Muscle layer of duodenum (tissue), 2 donors: ENCODE measurements at regions not wholly inside any gene's neighbourhood (a gene's known extent, or its start where the extent isn't known, plus 50 kb on each side); places are given as distances from the start of the nearest gene placed in this dataset.

ENCODE experiments used
- H3K27ac ChIP-seq: one replicate; pipeline ENCODE4 v1.7.0; 2013; ENCODE audit warnings: mild to moderate bottlenecking, low read length
- H3K27me3 ChIP-seq: one replicate; pipeline ENCODE4 v1.7.0; 2013; ENCODE audit warnings: low read depth, mild to moderate bottlenecking, control low read depth, low read length
- H3K36me3 ChIP-seq, 2 donors: one replicate each; pipeline ENCODE4 v1.7.0; 2013; ENCODE audit warnings: low read length in 2 of 2, control low read depth in 1 of 2, mild to moderate bottlenecking in 1 of 2; ENCODE audit not compliant: insufficient read depth in 2 of 2, control insufficient read depth in 1 of 2
- H3K4me1 ChIP-seq, 2 donors: one replicate each; pipeline ENCODE4 v1.7.0; 2013; ENCODE audit warnings: low read length in 2 of 2, mild to moderate bottlenecking in 2 of 2, control low read depth in 1 of 2, moderate library complexity in 1 of 2; ENCODE audit not compliant: insufficient read depth in 2 of 2, control insufficient read depth in 1 of 2
- H3K4me3 ChIP-seq, 2 donors: one replicate each; pipeline ENCODE4 v1.7.0; 2013; ENCODE audit warnings: low read length in 2 of 2, low read depth in 1 of 2, mild to moderate bottlenecking in 1 of 2
- H3K9me3 ChIP-seq, 2 donors: one replicate each; pipeline ENCODE4 v1.7.0; 2013; ENCODE audit warnings: low read length in 2 of 2, control low read depth in 1 of 2, mild to moderate bottlenecking in 1 of 2; ENCODE audit not compliant: control insufficient read depth in 1 of 2
- donor health status: healthy.

DNA sequence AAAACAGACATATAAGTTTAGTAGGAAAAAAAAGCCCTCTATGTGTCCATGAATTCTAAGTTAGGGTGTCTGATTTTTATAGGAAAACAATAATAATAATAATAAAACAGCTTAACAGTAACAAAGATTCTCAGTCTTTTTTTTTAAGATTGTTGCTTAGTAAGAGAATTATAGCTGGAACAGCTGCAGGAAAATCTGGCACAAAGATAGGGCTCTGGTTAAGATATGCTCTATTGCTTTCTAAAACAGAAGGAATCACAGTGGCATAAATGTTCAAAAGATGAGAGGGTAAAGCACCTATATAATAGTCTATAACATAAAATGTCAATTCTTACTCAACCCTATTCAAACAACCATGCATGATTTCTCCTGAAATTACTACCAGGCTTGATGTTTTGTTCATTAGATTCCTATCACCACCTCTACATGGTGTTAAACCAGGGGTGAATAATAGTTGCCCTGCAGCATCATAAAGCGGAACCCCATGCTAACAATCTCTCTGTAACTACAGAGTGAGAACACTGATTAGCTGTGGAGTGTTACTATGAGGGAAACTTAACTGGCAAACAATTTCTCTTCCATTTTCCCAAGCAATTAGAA lies 541.4 kb upstream of the MIR17HG start:
- Histone ChIP-seq H3K36me3 (no peaks in the 10 kb centered on the region), H3K4me3 (no peak overlapping the region), H3K4me1 (no peaks in the 10 kb centered on the region), H3K27me3 (no peaks in the 10 kb centered on the region), H3K27ac (no peak overlapping the region), H3K9me3 (no peaks in the 10 kb centered on the region)

DNA sequence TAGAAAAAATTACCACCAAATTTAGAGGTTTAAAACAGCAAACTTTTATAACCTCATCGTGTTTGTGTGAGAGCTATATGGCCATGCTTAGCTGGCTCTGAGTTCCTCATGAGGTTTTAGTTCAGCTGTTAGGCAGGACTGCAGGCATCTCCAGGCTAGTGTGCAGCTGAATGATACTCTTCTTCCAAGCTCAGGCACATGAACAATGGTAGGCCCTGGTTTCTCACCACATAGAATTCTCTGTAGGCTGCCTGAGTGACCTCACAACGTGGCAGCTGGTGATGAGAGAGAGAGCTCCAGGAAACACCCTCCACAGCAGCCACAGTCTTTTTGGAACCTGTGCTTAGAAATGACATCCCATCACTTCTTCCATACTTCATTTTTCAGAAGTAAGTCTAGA lies 540.6 kb upstream of the MIR17HG start:
- H3K4me1 ChIP-seq = no peaks in the 10 kb centered on the region
- no peaks in the 10 kb centered on the region for H3K36me3 ChIP-seq
- H3K27me3 ChIP-seq = no peaks in the 10 kb centered on the region
- no peaks in the 10 kb centered on the region for H3K9me3 ChIP-seq
- no peak overlapping the region for H3K27ac ChIP-seq
- no peak overlapping the region for H3K4me3 ChIP-seq

DNA sequence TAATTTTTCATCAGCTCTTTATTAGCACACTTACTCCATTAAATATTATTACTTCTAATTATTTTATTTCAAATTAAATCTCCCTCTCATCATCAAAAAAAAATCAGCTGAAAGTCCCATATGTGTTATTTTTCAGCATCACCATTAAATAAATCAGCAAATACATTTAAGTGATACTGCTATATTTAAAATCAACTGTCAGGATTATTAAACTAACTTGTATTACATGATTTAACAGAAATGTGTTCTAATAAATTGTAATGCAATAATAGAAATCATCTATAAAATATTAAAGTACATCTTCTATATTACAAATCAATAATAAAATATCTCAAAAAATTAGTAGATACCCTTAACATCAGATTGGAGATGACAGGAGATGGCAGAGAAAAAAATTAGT lies 538.6 kb upstream of the MIR17HG start:
- H3K27me3 ChIP-seq = no peaks in the 10 kb centered on the region
- H3K4me3 ChIP-seq = no peak overlapping the region
- no peaks in the 10 kb centered on the region for H3K36me3 ChIP-seq
- no peak overlapping the region for H3K27ac ChIP-seq
- no peaks in the 10 kb centered on the region for H3K4me1 ChIP-seq
- no peaks in the 10 kb centered on the region for H3K9me3 ChIP-seq

DNA sequence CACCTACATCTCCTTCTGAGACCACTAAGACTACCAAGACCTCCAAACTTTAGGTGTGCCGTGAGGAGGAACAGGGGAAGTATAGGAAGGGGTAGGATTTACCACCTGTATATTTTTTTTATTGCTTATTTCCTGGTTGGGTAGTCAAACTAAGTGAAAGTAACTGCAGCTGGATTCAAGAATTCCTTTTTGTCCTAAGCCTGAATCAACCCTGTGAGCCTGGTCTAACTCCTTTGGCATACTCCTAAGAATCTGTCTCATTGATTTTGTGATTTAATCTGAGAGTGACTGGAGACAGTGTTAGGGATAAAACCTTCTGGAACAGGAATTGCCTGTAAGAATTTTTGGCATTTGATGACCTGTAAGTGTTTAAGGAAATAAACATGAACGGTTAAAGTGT lies 523.5 kb upstream of the MIR17HG start:
- H3K4me1 ChIP-seq = no peaks in the 10 kb centered on the region
- H3K4me3 ChIP-seq = no peak overlapping the region
- H3K36me3 ChIP-seq = no peaks in the 10 kb centered on the region
- no peaks in the 10 kb centered on the region for H3K27me3 ChIP-seq
- H3K9me3 ChIP-seq = no peaks in the 10 kb centered on the region
- H3K27ac ChIP-seq = no peak overlapping the region

DNA sequence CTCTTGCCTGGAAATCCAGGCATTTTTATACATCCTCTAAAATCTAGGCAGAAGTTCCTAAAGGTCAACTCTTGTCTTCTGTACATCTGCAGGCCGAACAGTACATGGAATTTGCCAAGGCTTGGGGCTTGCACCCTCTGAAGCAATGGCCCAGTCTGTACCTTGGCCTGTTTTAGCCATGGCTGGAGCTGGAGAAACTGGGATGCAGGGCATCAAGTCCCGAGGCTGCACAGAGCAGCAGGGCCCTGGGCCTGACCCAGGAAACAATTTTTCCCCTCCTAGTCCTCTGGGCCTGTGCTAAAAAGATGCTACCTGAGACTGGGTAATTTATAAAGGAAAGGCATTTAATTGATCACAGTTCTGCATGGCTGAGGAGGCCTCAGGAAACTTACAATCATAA lies 520.8 kb upstream of the MIR17HG start:
- no peaks in the 10 kb centered on the region for H3K9me3 ChIP-seq
- H3K36me3 ChIP-seq = no peaks in the 10 kb centered on the region
- H3K4me3 ChIP-seq = no peak overlapping the region
- no peaks in the 10 kb centered on the region for H3K4me1 ChIP-seq
- H3K27ac ChIP-seq = no peak overlapping the region
- no peaks in the 10 kb centered on the region for H3K27me3 ChIP-seq

DNA sequence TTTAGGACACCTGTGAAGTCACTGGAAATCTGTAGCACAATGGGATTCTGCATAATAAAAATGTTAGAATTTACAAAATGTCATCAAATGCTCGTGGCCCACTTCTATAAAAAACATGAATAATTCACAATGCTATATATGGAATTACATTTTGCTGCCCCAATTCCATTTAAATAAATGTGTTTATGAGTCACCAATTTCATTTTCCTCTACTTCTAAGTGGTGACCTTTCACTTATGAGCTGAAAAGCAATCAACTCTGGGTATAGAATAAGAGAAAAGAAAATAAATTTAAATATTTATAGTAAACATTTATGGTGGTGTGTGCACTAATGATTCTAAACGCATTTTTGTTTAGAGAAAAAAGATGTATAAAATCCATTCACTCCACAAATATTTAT lies 516.7 kb upstream of the MIR17HG start:
- no peak overlapping the region for H3K27ac ChIP-seq
- no peaks in the 10 kb centered on the region for H3K9me3 ChIP-seq
- H3K4me1 ChIP-seq = no peaks in the 10 kb centered on the region
- no peaks in the 10 kb centered on the region for H3K36me3 ChIP-seq
- H3K4me3 ChIP-seq = no peak overlapping the region
- no peaks in the 10 kb centered on the region for H3K27me3 ChIP-seq

DNA sequence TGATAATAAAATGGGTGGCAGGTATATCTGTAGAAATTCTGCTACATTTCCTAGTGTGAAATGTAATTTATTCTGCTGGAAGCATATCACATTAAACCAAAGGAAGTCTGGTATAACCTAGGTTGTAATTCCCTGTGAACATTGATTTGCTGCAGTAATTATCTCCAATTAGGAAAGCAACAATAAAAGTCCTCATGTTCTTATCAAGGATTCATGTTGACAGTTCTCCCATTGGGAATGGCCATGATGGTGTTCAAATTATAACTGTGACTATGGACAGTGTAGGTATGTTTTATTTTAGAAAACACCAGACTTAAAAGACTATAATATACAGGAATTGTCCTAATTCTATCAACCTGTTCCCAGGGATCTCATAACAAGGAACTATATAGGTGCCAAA lies 513.5 kb upstream of the MIR17HG start:
- Histone ChIP-seq H3K4me3 (no peak overlapping the region), H3K9me3 (no peaks in the 10 kb centered on the region), H3K4me1 (no peaks in the 10 kb centered on the region), H3K36me3 (no peaks in the 10 kb centered on the region), H3K27ac (no peak overlapping the region), H3K27me3 (no peaks in the 10 kb centered on the region)

DNA sequence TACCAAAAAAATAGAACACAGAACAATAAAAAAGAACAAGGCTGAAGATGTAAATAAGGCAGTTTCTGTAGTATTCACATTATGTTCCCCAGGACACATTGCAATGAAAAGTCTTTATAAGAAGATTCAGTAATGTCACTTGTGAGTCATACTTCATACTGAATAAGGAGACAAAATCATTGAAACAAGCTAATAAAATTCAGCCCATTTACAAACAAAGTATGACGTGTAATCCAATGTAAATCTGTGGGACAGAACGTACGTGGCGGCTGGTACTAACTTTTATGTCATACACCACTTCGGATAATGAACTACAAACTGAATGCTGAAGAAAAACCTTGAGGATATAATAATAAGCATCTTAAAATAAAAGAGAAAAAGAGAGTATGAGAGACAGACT lies 512.8 kb upstream of the MIR17HG start:
- no peak overlapping the region for H3K27ac ChIP-seq
- no peaks in the 10 kb centered on the region for H3K27me3 ChIP-seq
- H3K9me3 ChIP-seq = no peaks in the 10 kb centered on the region

DNA sequence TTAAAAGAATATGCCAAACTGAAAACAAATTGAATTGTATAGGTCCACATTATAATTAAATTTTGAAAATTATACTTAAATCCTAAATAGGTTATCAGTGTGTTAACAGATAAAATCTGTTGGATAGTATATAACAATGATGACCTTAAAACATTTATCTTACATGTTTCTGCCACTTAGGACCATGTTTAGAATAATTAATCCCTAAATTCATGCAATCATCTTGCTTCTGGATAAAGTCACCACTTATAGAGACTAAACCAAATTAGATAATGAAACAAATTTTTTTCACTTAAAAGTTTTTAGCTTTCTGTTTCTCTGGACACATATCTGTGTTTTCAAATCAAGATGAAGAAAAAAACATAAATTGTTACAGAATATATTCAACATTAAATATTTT lies 511.7 kb upstream of the MIR17HG start:
- Histone ChIP-seq H3K36me3 (no peaks in the 10 kb centered on the region), H3K27ac (no peak overlapping the region), H3K27me3 (no peaks in the 10 kb centered on the region), H3K9me3 (no peaks in the 10 kb centered on the region), H3K4me3 (no peak overlapping the region), H3K4me1 (no peaks in the 10 kb centered on the region)

More for the DNA sequence above, 512.8 kb upstream of the MIR17HG start:
- Histone ChIP-seq H3K36me3 (no peaks in the 10 kb centered on the region), H3K4me1 (no peaks in the 10 kb centered on the region), H3K4me3 (no peak overlapping the region)

DNA sequence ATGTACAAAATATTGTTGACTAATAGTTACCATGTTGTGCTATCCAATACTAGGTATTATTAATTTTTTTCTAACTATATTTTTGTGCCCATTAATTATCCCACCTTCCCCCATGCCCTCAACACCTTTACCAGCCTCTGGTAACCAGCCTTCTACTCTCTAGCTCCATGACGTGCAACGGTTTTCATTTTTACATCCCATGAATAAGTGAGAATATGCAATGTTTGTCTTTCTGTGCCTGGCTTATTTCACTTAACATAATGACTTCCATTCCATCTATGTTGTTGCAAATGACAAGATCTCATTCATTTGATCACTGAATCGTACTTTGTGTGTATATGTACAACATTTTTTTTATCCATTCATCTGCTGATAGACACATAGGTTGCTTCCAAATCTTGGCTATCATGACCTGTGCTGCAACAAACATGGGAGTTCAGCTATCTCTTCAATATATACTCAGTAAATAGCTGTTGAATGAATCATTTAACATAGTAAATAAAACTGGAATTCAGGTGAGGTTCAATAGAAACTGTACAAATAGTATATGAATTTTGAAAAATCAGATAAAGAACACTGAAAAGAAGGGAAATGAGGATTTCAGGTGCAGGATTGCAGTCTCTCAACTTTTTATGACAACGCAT lies 509.0 kb upstream of the MIR17HG start:
- Histone ChIP-seq H3K4me1 (no peaks in the 10 kb centered on the region), H3K27ac (no peak overlapping the region), H3K4me3 (no peak overlapping the region), H3K9me3 (no peaks in the 10 kb centered on the region), H3K36me3 (no peaks in the 10 kb centered on the region), H3K27me3 (no peaks in the 10 kb centered on the region)

DNA sequence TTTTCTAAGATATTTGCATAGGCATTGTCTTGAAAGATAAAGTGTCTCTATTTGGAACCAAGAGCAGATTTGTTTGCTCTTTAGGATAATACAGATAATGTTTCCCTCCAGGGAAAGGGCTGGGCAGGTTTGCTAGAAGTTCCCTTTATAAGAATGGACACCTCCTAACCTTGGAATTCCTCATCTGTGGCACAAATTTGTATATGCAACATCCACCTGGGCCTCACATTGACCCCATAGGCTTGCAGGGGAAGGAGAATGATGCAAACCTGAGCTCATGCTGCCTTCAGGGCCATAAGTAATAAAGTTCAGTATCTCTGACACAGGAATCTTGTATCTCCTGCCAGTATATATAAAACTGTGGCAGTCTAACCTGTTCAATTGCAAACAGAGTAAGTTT lies 508.4 kb upstream of the MIR17HG start:
- Histone ChIP-seq H3K4me1 (no peaks in the 10 kb centered on the region), H3K4me3 (no peak overlapping the region), H3K27ac (no peak overlapping the region), H3K36me3 (no peaks in the 10 kb centered on the region), H3K9me3 (no peaks in the 10 kb centered on the region), H3K27me3 (no peaks in the 10 kb centered on the region)

DNA sequence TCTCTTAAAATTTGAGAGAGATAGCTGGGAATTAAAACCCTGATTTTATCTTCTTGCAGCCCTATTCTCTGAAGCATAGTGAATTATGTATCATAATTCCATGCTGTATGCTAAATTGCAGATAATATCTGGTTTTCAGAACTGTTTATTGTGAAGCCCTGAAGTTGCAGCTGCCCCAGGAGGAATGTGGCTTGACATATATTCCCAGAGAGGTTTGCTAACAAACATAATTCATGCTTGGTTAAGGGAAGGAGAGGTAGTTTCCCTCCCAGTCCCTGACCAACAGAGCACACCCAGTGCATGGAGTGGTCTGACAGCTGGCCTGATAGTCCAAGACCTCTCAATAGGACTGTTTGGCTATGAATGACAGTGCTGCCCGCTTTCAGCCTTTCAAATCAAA lies 500.6 kb upstream of the MIR17HG start:
- Histone ChIP-seq H3K9me3 (no peaks in the 10 kb centered on the region), H3K27ac (no peak overlapping the region), H3K4me1 (no peaks in the 10 kb centered on the region), H3K4me3 (no peak overlapping the region), H3K27me3 (no peaks in the 10 kb centered on the region), H3K36me3 (no peaks in the 10 kb centered on the region)
